NOMO-1 treated with DMSO at 0.1 percent for 48 hours (cell line): ENCODE measurements at regions not wholly inside any gene's neighbourhood (a gene's known extent, or its start where the extent isn't known, plus 50 kb on each side); places are given as distances from the start of the nearest gene placed in this dataset.
"Not testable (repeated sequence)": the region's sequence is repeated elsewhere in the genome, so short reads cannot be mapped to it uniquely, and the experiment has no call there.

ENCODE experiments used
- DNase-seq: peaks from one replicate; lab custom pipeline; 2025; ENCODE audit not compliant: unreplicated experiment; lab: John Stamatoyannopoulos, UW

DNA sequence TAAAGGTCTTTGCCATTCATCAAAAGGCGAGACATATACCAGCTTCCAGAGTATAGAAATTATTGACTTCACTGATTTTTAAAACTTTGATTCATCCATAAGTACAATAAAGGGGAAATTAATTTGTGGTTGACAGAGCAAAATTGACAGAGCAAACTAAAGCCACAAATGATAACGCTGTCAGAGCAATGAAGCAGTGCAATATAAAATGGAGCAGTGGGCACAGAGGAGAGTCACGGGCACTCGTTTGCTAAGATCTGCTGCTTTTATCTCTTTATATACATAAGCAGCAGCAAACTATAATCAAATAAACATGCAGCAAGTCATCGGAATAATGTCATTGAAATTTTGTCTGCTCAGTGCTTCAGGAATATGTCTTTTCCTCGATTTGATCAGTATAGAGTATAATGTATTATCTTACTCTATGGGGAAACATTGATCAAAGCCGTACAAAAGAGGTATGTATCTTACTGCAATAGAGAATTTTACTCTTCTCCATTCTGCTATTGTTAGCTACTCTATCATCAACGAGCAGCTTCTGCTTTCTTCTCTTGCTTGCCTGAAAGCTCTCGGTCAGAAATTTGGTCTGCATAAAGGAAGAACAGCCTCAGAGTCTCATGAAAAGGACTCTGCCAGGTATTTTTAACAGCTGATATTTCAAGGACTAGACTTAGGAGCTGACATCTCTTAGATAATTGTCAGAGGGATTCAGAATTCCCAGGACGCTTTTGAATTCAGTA is 546.0 kb upstream of the ARID1B start:
- no peak for DNase-seq

- DNase-seq: no peak
Measured at GRCh38 chr6:156219973-156220372, 557.2 kb upstream of the ARID1B start.

GRCh38 chr6:156205678-156206077 is 571.5 kb upstream of the ARID1B start:
- no peak for DNase-seq

GRCh38 chr6:156199182-156199581 is 578.0 kb upstream of the ARID1B start:
- no peak for DNase-seq

- DNase-seq: no peak
Measured at GRCh38 chr6:156197513-156197912, 579.7 kb upstream of the ARID1B start.

GRCh38 chr6:156194981-156195380 is 582.2 kb upstream of the ARID1B start:
- DNase-seq: no peak

DNA sequence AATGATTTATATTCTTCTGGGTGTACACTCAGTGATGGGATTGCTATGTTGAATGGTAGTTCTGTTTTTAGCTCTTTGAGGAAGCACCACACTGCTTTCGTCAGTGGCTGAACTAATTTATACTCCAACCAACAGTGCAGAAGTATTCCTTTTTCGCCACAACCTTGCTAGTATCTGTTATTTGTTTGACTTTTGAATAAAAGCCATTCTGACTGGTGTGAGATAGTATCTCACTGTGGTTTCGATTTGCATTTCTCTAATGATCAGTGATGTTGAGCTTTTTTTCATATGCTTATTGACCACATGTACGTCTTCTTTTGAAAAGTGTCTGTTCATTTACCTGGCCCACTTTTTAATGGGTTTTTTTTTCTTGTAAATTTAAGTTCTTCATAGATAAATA is 583.8 kb upstream of the ARID1B start:
- no peak for DNase-seq

DNA sequence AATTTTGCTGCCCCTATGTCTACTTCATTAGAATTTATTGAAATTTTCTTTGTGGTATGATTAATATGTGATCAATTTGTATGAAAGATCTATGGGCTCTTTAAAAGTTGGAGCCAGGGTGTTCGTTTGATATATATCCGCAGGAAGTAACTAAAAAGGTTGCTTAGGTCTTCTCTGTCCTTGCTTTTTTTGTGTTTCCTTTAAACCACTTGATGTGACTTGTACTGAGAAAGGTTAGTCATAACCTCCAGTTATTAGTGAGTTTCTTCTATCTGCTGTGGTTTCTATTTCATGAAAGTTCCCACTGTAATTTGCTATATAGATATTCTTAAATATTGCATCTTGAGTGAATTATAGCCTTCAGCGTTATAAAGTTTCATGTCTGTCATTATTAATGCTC is 585.3 kb upstream of the ARID1B start:
- DNase-seq: no peak

DNA sequence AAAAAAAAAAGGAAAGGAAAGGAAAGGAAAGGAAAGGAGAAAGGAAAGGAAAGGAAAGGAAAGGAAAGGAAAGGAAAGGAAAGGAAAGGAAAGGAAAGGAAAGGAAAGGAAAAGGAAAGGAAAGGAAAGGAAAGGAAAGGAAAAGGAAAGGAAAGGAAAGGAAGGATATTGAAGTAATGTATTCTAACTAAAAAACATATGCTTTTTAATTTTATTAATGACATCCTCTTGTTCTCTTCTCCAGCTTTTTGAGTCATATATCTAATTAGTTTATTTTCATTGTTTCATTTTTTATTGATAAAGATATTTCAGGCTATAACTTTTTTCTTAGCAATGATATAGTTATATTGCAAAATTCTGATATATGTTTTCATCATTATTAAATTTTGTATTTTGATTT is 585.8 kb upstream of the ARID1B start:
- not testable (repeated sequence) for DNase-seq

- DNase-seq: no peak
Measured at GRCh38 chr6:156190270-156190669, 586.9 kb upstream of the ARID1B start.

DNA sequence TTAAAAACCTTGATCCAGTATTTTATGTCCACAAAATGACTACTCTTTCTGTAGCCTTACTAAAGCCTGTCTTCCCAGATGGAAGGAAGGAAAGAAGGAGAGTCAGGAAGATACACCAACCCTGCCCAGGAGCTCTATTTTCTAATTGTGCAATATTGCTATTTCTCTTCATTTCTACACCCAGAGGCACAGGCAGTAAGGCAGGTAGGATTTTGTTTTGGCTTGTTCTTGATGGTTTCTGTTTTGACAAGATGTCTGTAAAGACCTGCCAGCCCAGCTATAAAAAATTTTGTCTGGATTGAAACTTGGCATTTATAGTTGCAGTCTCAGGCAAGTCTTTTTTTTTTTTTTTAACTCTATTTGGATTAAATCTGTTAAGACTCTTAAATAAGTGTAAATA is 587.5 kb upstream of the ARID1B start:
- no peak for DNase-seq

DNA sequence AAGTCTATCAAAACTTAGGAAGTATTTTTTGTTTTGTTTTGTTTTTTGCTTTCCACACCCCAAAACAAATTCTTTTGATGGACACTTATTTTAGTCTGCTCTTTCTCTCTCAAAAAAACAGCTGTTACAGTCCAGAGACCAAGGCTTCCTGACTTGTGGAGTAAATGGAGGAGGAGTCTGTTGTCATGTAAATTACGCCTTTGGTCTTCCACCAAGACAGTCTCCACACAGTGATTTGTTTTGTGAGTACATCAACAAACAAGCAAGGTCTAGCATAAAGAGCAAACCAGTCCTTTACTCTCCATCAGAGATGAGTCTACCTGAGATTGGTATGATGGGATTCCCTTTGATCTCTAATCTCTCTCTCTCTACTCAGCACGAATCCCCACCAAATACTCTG is 588.0 kb upstream of the ARID1B start:
- no peak for DNase-seq

GRCh38 chr6:156185113-156185512 is 592.1 kb upstream of the ARID1B start:
- DNase-seq: no peak

GRCh38 chr6:156183678-156184077 is 593.5 kb upstream of the ARID1B start:
- no peak for DNase-seq

DNA sequence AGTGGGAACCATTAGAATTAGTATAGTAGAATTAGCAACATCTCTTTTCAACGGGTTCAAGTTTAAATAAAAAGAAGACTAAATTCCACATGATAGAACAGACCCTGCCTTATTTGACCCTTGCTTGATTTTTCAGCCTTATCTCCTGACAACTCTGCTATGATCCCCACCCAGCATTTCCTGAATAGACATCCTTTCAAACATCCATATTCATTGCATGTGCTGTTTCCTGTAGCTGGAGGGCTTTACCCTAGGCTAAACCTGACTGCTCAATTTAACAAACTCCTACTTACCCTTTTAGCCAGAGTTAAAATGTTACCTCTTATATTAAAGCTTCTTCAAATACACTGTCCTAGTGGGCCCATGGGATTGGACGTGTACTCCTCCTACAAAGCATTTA is 594.8 kb upstream of the ARID1B start:
- DNase-seq: no peak

GRCh38 chr6:156181506-156181905 is 595.7 kb upstream of the ARID1B start:
- DNase-seq: no peak

DNA sequence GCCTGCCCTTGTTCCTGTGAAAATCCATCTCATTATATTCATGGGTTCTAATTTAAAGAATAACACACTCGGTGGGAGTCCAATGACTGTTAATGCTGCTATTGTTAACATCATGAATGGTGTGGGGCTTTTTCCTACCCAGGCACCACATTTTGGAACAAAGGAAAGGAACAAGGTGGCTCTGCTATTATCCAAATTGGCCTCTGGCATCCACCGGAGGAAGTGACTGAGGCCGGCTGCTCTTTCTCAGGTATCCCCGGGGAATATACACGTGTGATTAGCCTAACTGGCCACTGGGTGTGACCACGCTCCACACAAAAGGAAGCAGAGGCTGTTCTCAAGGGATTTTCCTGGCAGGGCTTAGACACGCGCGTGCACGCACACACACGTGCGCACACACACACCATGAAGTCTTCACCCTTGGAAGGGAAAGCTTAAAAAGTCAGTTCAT is 601.2 kb upstream of the ARID1B start:
- DNase-seq: no peak

- no peak for DNase-seq
Measured at GRCh38 chr6:156175433-156175832, 601.7 kb upstream of the ARID1B start.

- no peak for DNase-seq
Measured at GRCh38 chr6:156174031-156174890, 602.9 kb upstream of the ARID1B start.

DNA sequence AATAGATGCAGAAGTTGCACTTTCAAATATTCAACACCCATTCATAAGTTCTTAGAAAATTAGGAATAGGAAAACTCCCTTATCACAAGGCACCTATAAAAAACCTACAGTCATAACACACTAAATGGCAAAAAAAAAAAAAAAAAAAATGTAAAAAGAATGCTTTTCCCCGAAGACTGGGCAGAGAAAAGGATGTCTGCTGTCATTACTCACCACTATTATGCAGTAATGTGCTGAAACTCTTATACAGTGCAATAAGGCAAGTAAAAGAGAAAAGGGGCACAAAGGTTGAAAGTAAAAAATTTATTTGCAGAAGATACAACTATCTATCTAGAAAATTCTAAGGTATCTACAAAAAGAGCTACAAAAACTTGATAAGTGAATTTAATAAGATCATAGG is 607.8 kb upstream of the ARID1B start:
- DNase-seq: no peak

DNA sequence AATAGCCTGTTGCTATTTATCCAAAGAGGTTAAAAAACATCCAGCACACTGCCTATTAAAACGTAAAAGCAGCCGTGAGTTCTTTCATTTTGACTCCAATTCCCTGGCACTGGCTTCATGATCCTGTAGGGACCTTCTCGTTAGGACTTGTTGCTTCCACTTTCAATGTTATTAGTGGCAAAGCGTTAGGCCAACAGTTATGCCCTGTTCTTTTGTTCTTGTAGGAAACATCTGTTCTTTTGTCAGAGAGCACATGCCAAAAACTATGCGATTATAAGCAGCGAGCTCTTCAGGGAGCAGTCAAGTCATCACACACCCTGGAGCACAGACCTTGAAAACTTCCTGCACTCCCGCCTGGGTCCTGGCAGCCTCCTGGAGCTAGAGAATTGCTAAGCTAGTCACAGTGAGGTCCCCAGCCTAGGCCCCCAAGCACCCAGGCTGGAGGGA is 609.5 kb upstream of the ARID1B start:
- no peak for DNase-seq

DNA sequence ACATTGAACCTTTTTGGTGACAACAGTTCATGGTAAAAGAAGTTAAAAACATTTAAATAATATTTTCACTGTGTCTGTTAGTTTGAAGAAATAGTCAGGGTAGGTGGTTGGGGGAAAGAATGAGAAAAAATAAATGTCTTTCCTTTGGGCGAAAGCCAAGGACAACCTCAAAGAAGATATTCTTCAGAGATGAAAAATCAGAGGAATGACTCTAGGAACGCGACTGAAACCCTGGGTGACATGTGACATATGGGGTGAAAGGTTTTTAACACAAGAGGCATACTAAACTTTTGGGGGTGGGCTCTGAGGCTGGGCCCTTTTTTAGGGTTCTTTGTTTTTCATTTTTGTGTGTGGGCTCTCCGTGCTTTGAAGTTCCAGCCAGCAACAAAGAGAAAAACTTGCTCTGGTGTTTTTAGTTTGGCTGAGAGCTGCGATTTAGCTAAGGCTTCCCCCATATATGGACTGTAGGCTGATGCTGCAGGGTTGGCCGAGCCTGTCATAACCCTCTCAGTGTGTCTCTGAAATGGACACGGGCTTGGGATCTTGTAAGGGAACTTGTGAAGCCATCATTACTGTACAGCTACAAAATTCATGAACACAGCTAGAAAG is 610.1 kb upstream of the ARID1B start:
- no peak for DNase-seq
